ENCODE measurements at regions not wholly inside any gene's neighbourhood (a gene's known extent, or its start where the extent isn't known, plus 50 kb on each side); places are given as distances from the start of the nearest gene placed in this dataset.
A peak's percentile ranks its signal among the peaks of the same experiment; 100 is the strongest.

DNA sequence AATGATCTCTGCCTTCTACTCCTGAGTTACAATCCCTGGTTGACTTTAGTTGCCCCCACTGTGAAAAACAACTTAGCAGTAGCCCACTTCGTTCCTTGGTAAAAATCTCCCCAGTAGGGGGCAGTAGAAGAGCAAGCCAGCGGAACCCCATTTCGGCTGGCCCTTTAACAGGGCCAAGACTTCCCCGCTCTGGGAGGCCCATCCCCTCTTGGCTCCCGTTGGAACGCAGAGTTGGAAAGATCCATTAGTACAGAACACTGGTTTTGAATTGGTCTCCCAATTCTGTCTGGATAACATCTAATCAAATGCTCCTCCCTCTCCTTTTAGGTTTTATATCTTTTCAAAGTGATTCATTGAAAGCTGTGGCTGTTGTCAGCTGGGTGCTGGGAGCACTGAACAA lies 1133.3 kb downstream of the BCL11B start:
- peak; percentile 19 for DNase-seq (ENCODE audit: low spot score)
- TF ChIP-seq, protein P1, sequence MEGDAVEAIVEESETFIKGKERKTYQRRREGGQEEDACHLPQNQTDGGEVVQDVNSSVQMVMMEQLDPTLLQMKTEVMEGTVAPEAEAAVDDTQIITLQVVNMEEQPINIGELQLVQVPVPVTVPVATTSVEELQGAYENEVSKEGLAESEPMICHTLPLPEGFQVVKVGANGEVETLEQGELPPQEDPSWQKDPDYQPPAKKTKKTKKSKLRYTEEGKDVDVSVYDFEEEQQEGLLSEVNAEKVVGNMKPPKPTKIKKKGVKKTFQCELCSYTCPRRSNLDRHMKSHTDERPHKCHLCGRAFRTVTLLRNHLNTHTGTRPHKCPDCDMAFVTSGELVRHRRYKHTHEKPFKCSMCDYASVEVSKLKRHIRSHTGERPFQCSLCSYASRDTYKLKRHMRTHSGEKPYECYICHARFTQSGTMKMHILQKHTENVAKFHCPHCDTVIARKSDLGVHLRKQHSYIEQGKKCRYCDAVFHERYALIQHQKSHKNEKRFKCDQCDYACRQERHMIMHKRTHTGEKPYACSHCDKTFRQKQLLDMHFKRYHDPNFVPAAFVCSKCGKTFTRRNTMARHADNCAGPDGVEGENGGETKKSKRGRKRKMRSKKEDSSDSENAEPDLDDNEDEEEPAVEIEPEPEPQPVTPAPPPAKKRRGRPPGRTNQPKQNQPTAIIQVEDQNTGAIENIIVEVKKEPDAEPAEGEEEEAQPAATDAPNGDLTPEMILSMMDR (IDR thresholded peaks at IDR 0.05; ENCODE audit: borderline replicate concordance, control extremely low read depth, extremely low read depth, insufficient read depth, missing control alignments): peak; percentile 30
- in situ Hi-C loops (cut with MboI; ENCODE audit: low sequenced_read_pairs, unreplicated experiment): no loop called here

DNA sequence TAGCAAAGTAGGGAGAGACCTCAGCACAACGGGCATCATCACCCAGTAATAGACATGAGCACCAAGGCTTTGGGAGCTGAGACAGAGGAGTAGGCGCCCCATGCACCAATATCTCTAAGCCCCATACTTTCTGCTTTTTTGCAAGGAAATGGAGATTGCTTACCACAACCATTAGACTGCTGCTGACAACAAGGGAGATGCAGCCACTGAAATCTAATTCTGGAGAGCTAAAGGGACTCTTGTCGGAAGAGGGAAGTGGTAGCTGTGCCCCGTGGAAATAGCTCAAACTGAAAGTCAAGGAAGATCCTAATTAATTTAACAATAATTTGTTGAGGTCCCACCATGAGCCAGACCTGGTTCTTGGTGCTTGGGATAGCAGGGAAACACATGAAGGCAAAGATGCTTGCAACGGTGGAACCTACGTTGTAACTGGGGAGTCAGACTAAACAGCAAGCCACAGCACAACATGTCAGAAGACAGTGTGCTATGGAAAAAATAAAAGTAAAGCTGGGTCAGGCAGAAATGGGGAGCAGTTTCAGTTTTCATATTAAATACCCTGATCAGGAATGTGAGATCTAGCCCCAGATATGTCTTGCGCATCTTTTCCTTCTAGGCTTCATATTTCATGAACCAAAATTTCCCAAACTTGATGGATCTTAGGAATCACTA lies 1131.0 kb downstream of the BCL11B start:
- in situ Hi-C loops (cut with MboI; ENCODE audit: low sequenced_read_pairs, unreplicated experiment): no loop called here
- TF ChIP-seq, protein P1 (IDR thresholded peaks at IDR 0.05; ENCODE audit: borderline replicate concordance, control extremely low read depth, extremely low read depth, insufficient read depth, missing control alignments): no peak

DNA sequence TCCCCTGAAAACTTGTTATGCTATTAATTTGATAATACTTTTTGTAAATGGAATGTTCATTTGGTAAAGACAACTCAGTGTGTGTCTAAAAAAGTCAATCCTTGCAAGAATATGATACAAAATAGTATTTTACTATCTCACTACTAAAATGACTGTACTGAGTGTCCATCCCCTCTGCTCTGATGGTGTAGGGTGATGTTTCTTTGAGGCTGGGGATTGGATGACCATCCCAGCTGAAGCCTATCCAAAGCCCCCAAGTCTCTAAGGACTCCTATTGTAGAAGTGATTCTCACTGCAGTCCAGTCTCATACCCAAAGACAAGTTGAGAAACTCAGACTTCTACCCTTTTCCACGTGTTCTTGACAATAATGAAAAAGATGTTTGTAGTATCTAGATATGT lies 1128.4 kb downstream of the BCL11B start:
- TF ChIP-seq, protein P1 (IDR thresholded peaks at IDR 0.05; ENCODE audit: borderline replicate concordance, control extremely low read depth, extremely low read depth, insufficient read depth, missing control alignments): no peak
- in situ Hi-C loops (cut with MboI; ENCODE audit: low sequenced_read_pairs, unreplicated experiment): no loop called here
- DNase-seq (ENCODE audit: low spot score): no peak

More for the DNA sequence above, 1131.0 kb downstream of the BCL11B start:
- DNase-seq (ENCODE audit: low spot score): no peak

DNA sequence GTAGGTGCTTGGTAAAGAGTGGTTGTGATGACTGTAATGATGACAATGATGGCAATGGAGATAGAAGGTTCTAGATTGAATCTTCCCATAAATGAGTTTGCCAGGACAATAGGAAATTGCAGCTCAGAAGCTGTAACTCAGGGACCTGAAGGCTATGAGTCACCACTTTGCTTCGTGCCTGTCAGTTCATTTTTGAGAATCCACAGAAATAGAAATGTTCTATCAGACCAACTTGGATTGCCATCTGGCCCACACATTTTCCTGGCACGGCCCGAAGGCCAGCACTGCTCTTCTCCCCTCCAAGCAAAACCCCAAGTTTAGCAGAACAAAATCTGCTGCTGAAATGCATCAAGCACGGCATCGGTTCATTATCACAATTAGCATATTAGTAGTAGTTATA lies 1127.0 kb downstream of the BCL11B start:
- TF ChIP-seq, protein P1 (IDR thresholded peaks at IDR 0.05; ENCODE audit: borderline replicate concordance, control extremely low read depth, extremely low read depth, insufficient read depth, missing control alignments): no peak
- no peak for DNase-seq (ENCODE audit: low spot score)
- in situ Hi-C loops (cut with MboI; ENCODE audit: low sequenced_read_pairs, unreplicated experiment): no loop called here

DNA sequence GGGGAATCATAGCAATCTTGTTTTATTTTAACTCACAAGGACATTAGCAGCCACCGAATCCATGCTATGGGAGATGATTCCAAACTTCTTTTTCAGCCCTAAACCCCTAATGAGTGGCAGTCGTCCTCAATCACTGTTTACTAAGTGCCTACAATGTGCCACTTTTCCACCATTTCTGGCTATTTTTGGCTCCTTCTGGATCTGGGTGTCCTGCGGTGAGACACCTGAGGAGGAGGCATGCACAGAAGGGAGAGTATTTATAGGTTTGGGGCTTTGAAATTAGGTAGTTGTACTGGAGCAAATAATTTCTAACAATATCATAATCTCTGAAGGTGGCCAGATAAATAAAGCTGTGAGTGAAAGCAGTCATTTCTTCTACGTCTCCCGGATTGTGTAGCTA lies 1125.6 kb downstream of the BCL11B start:
- in situ Hi-C loops (cut with MboI; ENCODE audit: low sequenced_read_pairs, unreplicated experiment): no loop called here
- TF ChIP-seq, protein P1 (IDR thresholded peaks at IDR 0.05; ENCODE audit: borderline replicate concordance, control extremely low read depth, extremely low read depth, insufficient read depth, missing control alignments): no peak

DNA sequence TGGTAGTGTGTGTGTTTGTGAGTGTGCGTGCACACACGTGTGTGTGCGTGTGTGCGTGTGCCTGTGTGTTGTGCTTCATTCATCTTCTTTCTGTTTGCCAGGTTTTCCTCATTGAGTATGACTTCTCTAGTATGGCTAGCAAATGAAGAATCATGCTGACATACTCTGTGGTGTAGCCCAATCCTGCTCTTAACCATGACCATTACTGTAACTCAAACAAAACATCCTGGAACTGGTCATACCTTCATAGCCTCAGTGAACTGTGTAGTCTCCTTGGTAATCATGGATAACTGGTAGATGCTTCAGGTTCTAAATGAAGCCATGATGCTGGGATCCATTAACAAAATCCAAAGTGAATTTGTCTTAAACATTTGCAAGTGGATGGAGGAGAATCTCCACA lies 1117.7 kb downstream of the BCL11B start:
- DNase-seq (ENCODE audit: low spot score): no peak
- in situ Hi-C loops (cut with MboI; ENCODE audit: low sequenced_read_pairs, unreplicated experiment): no loop called here
- TF ChIP-seq, protein P1 (IDR thresholded peaks at IDR 0.05; ENCODE audit: borderline replicate concordance, control extremely low read depth, extremely low read depth, insufficient read depth, missing control alignments): no peak

More for the DNA sequence above, 1125.6 kb downstream of the BCL11B start:
- no peak for DNase-seq (ENCODE audit: low spot score)
